PC-9 (cell line): ENCODE measurements at regions not wholly inside any gene's neighbourhood (a gene's known extent, or its start where the extent isn't known, plus 50 kb on each side); places are given as distances from the start of the nearest gene placed in this dataset.

Source experiments
- BruUV-seq: library from RNA; stranded (reverse); fragments of 400-500 nt; replicated peaks from 2 replicates; lab custom pipeline; 2021; lab: Mats Ljungman, UMichigan
- CTCF ChIA-PET: fragments of 300-600 bp; sonication (Branson Sonifier 250); formaldehyde crosslinking; loops from one replicate; lab custom pipeline; 2022; ENCODE audit warnings: antibody characterized with exemption; lab: Charles Lee
- POLR2A ChIA-PET: fragments of 300-600 bp; sonication (Branson Sonifier 250); formaldehyde crosslinking; loops from one replicate; lab custom pipeline; 2022; ENCODE audit warnings: antibody characterized with exemption; ENCODE audit not compliant: unreplicated experiment; lab: Charles Lee
- DNase-seq, 2 experiments: peaks; one replicate each; pipeline versions ENCODE4 v3.0.0 to v3.0.0-alpha.2; 2015 to 2022; ENCODE audit warnings: mixed read lengths in 1 of 2
- H2AFZ ChIP-seq: fragments of 200-600 bp; sonication (generic); 2 replicates; pipeline ENCODE4 v1.8.1; 2017; ENCODE audit warnings: antibody characterized with exemption
- H3F3A ChIP-seq: fragments of 200-600 bp; sonication (generic); 2 replicates; pipeline ENCODE4 v1.8.1; 2017; ENCODE audit warnings: antibody characterized with exemption, mild to moderate bottlenecking, low read depth; ENCODE audit not compliant: insufficient read depth
- H3K27ac ChIP-seq: fragments of 200-600 bp; sonication (generic); 2 replicates; pipeline ENCODE4 v1.6.1; 2016; ENCODE audit warnings: mixed run types
- H3K27me3 ChIP-seq: fragments of 200-600 bp; sonication (generic); 2 replicates; pipeline ENCODE4 v1.6.1; 2016; ENCODE audit warnings: low read depth, mixed run types; ENCODE audit not compliant: insufficient read depth
- H3K36me3 ChIP-seq: fragments of 200-600 bp; sonication (generic); 2 replicates; pipeline ENCODE4 v1.6.1; 2016; ENCODE audit warnings: low read depth, mixed run types
- H3K4me1 ChIP-seq: fragments of 200-600 bp; sonication (generic); replicated peaks from 2 replicates; pipeline ENCODE4 v1.6.1; 2016; ENCODE audit warnings: mixed run types; ENCODE audit not compliant: insufficient read depth
- H3K4me2 ChIP-seq: fragments of 200-600 bp; sonication (generic); 2 replicates; pipeline ENCODE4 v1.6.1; 2017; ENCODE audit warnings: mixed run types
- H3K4me3 ChIP-seq: fragments of 200-600 bp; sonication (generic); 2 replicates; pipeline ENCODE4 v1.6.1; 2016; ENCODE audit warnings: mixed run types
- H3K79me2 ChIP-seq: fragments of 200-600 bp; sonication (generic); 2 replicates; pipeline ENCODE4 v1.6.1; 2017; ENCODE audit warnings: low read depth, mixed run types
- H3K9me2 ChIP-seq: fragments of 200-600 bp; sonication (generic); 2 replicates; pipeline ENCODE4 v1.8.1; 2017; ENCODE audit warnings: mild to moderate bottlenecking; ENCODE audit not compliant: insufficient read depth
- H3K9me3 ChIP-seq: fragments of 200-600 bp; sonication (generic); 2 replicates; pipeline ENCODE4 v1.8.1; 2016; ENCODE audit warnings: low read depth; ENCODE audit not compliant: insufficient read depth
- H4K20me1 ChIP-seq: fragments of 200-600 bp; sonication (generic); 2 replicates; pipeline ENCODE4 v1.8.1; 2017; ENCODE audit not compliant: insufficient read depth
- CTCF ChIP-seq: fragments of 200-600 bp; sonication (generic); conservative IDR thresholded peaks from 2 replicates; pipeline ENCODE4 v1.6.1; 2017; ENCODE audit warnings: mixed run types, antibody characterized with exemption, mild to moderate bottlenecking, moderate library complexity
- EZH2 ChIP-seq: fragments of 200-600 bp; sonication (generic); IDR thresholded peaks from 2 replicates; pipeline ENCODE4 v1.8.0; 2017; ENCODE audit warnings: antibody characterized with exemption, low read depth
- intact Hi-C: fragments of 100-400 bp; cut with micrococcal nuclease; formaldehyde crosslinking; loops from one replicate; pipeline ENCODE4 v1.10.0; 2022; ENCODE audit not compliant: unreplicated experiment

- Histone ChIP-seq H2AFZ (no peak overlapping the region), H4K20me1 (no peaks in the 10 kb centered on the region; the same call in 1 of the 2 replicates), H3K9me2 (no peaks in the 10 kb centered on the region), H3K4me1 (peaks cover 40% of the 10 kb centered on the region), H3F3A (peaks cover 24% of the 10 kb centered on the region), H3K36me3 (no peaks in the 10 kb centered on the region), H3K9me3 (no peaks in the 10 kb centered on the region), H3K27me3 (no peaks in the 10 kb centered on the region), H3K4me3 (no peak overlapping the region), H3K27ac (no peak overlapping the region), H3K79me2 (no peaks in the 10 kb centered on the region), H3K4me2 (no peak overlapping the region)
- no peak for DNase-seq
- intact Hi-C loops = no loop called here
- ChIA-PET POLR2A (no interaction called here), CTCF (no interaction called here)
- no TSS peak for BruUV-seq
- TF ChIP-seq CTCF (no peak), EZH2 (no peak)
Measured at GRCh38 chr2:118319271-118319684, 231.0 kb downstream of the INSIG2 start.

GRCh38 chr2:118315606-118316005 lies 227.3 kb downstream of the INSIG2 start:
- Histone ChIP-seq H4K20me1 (no peaks in the 10 kb centered on the region; the same call in 1 of the 2 replicates), H3K9me2 (no peaks in the 10 kb centered on the region), H3K4me2 (no peak overlapping the region), H3K27ac (no peak overlapping the region), H2AFZ (no peak overlapping the region), H3K9me3 (no peaks in the 10 kb centered on the region), H3K36me3 (no peaks in the 10 kb centered on the region), H3K4me3 (no peak overlapping the region), H3K4me1 (peaks cover 11% of the 10 kb centered on the region), H3K79me2 (no peaks in the 10 kb centered on the region), H3K27me3 (no peaks in the 10 kb centered on the region), H3F3A (peaks cover under 1% of the 10 kb centered on the region; the same call in 1 of the 2 replicates)
- intact Hi-C loops = no loop called here
- ChIA-PET POLR2A (no interaction called here), CTCF (no interaction called here)
- TF ChIP-seq EZH2 = no peak
- DNase-seq = no peak
- BruUV-seq = no TSS peak

DNA sequence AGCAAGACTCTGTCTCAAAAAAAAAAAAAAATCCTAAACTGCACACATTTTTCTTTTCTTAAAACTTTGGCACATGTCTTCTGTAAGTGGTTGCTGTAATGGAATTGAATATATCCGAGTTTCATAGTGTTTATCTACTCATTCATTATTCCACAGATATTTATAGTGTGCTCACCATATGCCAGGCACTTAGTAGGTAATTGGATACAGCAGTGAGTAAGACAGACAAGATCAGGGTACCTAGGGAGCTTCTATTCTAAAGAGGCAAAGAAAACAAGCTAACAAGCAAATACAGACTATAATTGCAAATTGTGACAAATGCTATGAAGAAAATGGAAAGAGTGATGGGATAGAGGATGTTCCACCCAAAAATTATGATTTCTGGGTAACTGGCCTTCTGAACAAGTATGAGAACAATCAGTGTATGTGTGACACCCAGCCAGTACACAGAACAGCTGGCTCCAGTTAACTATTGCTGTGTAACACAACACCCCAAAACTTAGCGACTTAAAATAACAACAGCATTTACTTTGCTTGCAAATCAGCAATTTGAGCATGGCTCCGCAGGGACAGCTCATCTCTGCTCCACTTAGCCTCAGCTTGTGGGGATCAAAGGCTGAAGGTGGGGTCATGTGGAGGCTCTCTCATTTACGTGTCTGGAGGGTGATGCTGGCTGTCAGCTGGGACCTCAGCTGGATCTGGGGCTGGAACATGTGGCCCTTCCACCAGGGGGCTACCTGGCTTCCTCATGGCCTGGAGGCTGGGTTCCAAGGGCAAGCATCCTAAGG lies 224.9 kb downstream of the INSIG2 start:
- Histone ChIP-seq H3K27me3 (no peaks in the 10 kb centered on the region), H3K4me3 (no peak overlapping the region), H3F3A (no peaks in the 10 kb centered on the region), H3K9me2 (no peaks in the 10 kb centered on the region), H3K27ac (no peak overlapping the region), H3K4me2 (no peak overlapping the region), H2AFZ (no peak overlapping the region), H4K20me1 (no peaks in the 10 kb centered on the region; the same call in 1 of the 2 replicates), H3K36me3 (no peaks in the 10 kb centered on the region), H3K9me3 (no peaks in the 10 kb centered on the region), H3K4me1 (no peaks in the 10 kb centered on the region), H3K79me2 (no peaks in the 10 kb centered on the region)
- intact Hi-C loops = no loop called here
- BruUV-seq = no TSS peak
- ChIA-PET POLR2A (no interaction called here), CTCF (no interaction called here)
- no peak for DNase-seq
- TF ChIP-seq EZH2 = no peak

GRCh38 chr2:118310681-118311429 lies 222.6 kb downstream of the INSIG2 start:
- intact Hi-C loops = no loop called here
- H3K27ac ChIP-seq = no peak overlapping the region

More at GRCh38 chr2:118310681-118311429, 222.6 kb downstream of the INSIG2 start:
- Histone ChIP-seq H3K79me2 (no peaks in the 10 kb centered on the region), H3F3A (no peaks in the 10 kb centered on the region), H3K36me3 (no peaks in the 10 kb centered on the region), H3K4me2 (peak overlapping the region; percentile 45), H4K20me1 (no peaks in the 10 kb centered on the region; the same call in 1 of the 2 replicates), H3K9me2 (no peaks in the 10 kb centered on the region), H3K27me3 (no peaks in the 10 kb centered on the region), H3K4me3 (peak overlapping the region; percentile 50; the same call in 1 of the 2 replicates), H3K9me3 (no peaks in the 10 kb centered on the region), H2AFZ (peak overlapping the region; percentile 75; the same call in 1 of the 2 replicates), H3K4me1 (no peaks in the 10 kb centered on the region)
- no TSS peak for BruUV-seq
- ChIA-PET POLR2A (no interaction called here), CTCF (no interaction called here)
- no peak for DNase-seq
- TF ChIP-seq EZH2 = no peak
- no peak for TF ChIP-seq CTCF
